ENCODE measurements at regions not wholly inside any gene's neighbourhood (a gene's known extent, or its start where the extent isn't known, plus 50 kb on each side); places are given as distances from the start of the nearest gene placed in this dataset.

- no peak for DNase-seq (ENCODE audit: low read depth, low spot score)
Measured at GRCh38 chr9:119649205-119649604, 280.0 kb upstream of the BRINP1 start.

GRCh38 chr9:119639287-119639955, 270.2 kb upstream of the BRINP1 start:
- no peak for DNase-seq (ENCODE audit: low read depth, low spot score)

- no peak for DNase-seq (ENCODE audit: low read depth, low spot score)
Measured at GRCh38 chr9:119634006-119634405, 264.8 kb upstream of the BRINP1 start.

- DNase-seq (ENCODE audit: low read depth, low spot score) = no peak
Measured at GRCh38 chr9:119611565-119611964, 242.3 kb upstream of the BRINP1 start.

GRCh38 chr9:119609277-119609971, 240.2 kb upstream of the BRINP1 start:
- no peak for DNase-seq (ENCODE audit: low read depth, low spot score)

- no peak for DNase-seq (ENCODE audit: low read depth, low spot score)
Measured at GRCh38 chr9:119601632-119602031, 232.4 kb upstream of the BRINP1 start.

- no peak for DNase-seq (ENCODE audit: low read depth, low spot score)
Measured at GRCh38 chr9:119597499-119597898, 228.3 kb upstream of the BRINP1 start.

- no peak for DNase-seq (ENCODE audit: low read depth, low spot score)
Measured at GRCh38 chr9:119596703-119597102, 227.5 kb upstream of the BRINP1 start.

- peak; percentile 5 for DNase-seq (ENCODE audit: low read depth, low spot score)
Measured at GRCh38 chr9:119588874-119589744, 219.9 kb upstream of the BRINP1 start.

GRCh38 chr9:119577881-119578280, 208.6 kb upstream of the BRINP1 start:
- DNase-seq (ENCODE audit: low read depth, low spot score) = no peak

- DNase-seq (ENCODE audit: low read depth, low spot score) = peak; percentile 6
Measured at GRCh38 chr9:119559986-119560385, 190.8 kb upstream of the BRINP1 start.

GRCh38 chr9:119559056-119559455, 189.8 kb upstream of the BRINP1 start:
- DNase-seq (ENCODE audit: low read depth, low spot score) = no peak

GRCh38 chr9:119556129-119556875, 187.1 kb upstream of the BRINP1 start:
- DNase-seq (ENCODE audit: low read depth, low spot score) = peak; percentile 92

- DNase-seq (ENCODE audit: low read depth, low spot score) = no peak
Measured at GRCh38 chr9:119544492-119544891, 175.3 kb upstream of the BRINP1 start.

GRCh38 chr9:119537138-119537537, 167.9 kb upstream of the BRINP1 start:
- DNase-seq (ENCODE audit: low read depth, low spot score) = no peak

- peak; percentile 34 for DNase-seq (ENCODE audit: low read depth, low spot score)
Measured at GRCh38 chr9:119533504-119533903, 164.3 kb upstream of the BRINP1 start.

GRCh38 chr9:119526698-119527097, 157.5 kb upstream of the BRINP1 start:
- DNase-seq (ENCODE audit: low read depth, low spot score) = no peak

- no peak for DNase-seq (ENCODE audit: low read depth, low spot score)
Measured at GRCh38 chr9:119523508-119523907, 154.3 kb upstream of the BRINP1 start.

- no peak for DNase-seq (ENCODE audit: low read depth, low spot score)
Measured at GRCh38 chr9:119522381-119522780, 153.1 kb upstream of the BRINP1 start.

- DNase-seq (ENCODE audit: low read depth, low spot score) = no peak
Measured at GRCh38 chr9:119509291-119509905, 140.2 kb upstream of the BRINP1 start.

- DNase-seq (ENCODE audit: low read depth, low spot score) = no peak
Measured at GRCh38 chr9:119501374-119501773, 132.1 kb upstream of the BRINP1 start.
